ENCODE measurements at regions not wholly inside any gene's neighbourhood (a gene's known extent, or its start where the extent isn't known, plus 50 kb on each side); places are given as distances from the start of the nearest gene placed in this dataset.

- H3K4me1 ChIP-seq = peaks cover 15% of the 10 kb centered on the region
- no peaks in the 10 kb centered on the region for H3K27me3 ChIP-seq (ENCODE audit: low read depth)
- TF ChIP-seq CTCF (IDR thresholded peaks at IDR 0.05; ENCODE audit: borderline replicate concordance) = no peak
- H3K4me3 ChIP-seq = no peak overlapping the region
- H3K36me3 ChIP-seq = no peaks in the 10 kb centered on the region
- H3K9me3 ChIP-seq (replicated peaks) = no peaks in the 10 kb centered on the region
- intact Hi-C loops (cut with micrococcal nuclease) = no loop called here
- DNase-seq = no peak
- peak overlapping the region; percentile 30 for H3K27ac ChIP-seq (replicated peaks)
Measured at GRCh38 chr16:49130397-49130796, 151.2 kb downstream of the CBLN1 start.

GRCh38 chr16:49129935-49130334 lies 151.7 kb downstream of the CBLN1 start:
- no peak overlapping the region for H3K4me3 ChIP-seq
- no peaks in the 10 kb centered on the region for H3K9me3 ChIP-seq (replicated peaks)
- no peaks in the 10 kb centered on the region for H3K36me3 ChIP-seq
- no peak for TF ChIP-seq CTCF (IDR thresholded peaks at IDR 0.05; ENCODE audit: borderline replicate concordance)
- H3K27ac ChIP-seq (replicated peaks) = peak overlapping the region; percentile 30
- no peak for DNase-seq
- intact Hi-C loops (cut with micrococcal nuclease) = no loop called here
- no peaks in the 10 kb centered on the region for H3K27me3 ChIP-seq (ENCODE audit: low read depth)
- H3K4me1 ChIP-seq = peaks cover 15% of the 10 kb centered on the region

- Histone ChIP-seq H3K4me3 (no peak overlapping the region), H3K9me3 (replicated peaks) (no peaks in the 10 kb centered on the region), H3K36me3 (no peaks in the 10 kb centered on the region), H3K4me1 (peaks cover 15% of the 10 kb centered on the region), H3K27me3 (ENCODE audit: low read depth) (no peaks in the 10 kb centered on the region), H3K27ac (replicated peaks) (no peak overlapping the region)
- intact Hi-C loops (cut with micrococcal nuclease) = no loop called here
- no peak for TF ChIP-seq CTCF (IDR thresholded peaks at IDR 0.05; ENCODE audit: borderline replicate concordance)
- no peak for DNase-seq
Measured at GRCh38 chr16:49128740-49129139, 152.9 kb downstream of the CBLN1 start.

- no peak for TF ChIP-seq CTCF (IDR thresholded peaks at IDR 0.05; ENCODE audit: borderline replicate concordance)
- Histone ChIP-seq H3K27me3 (ENCODE audit: low read depth) (no peaks in the 10 kb centered on the region), H3K36me3 (no peaks in the 10 kb centered on the region), H3K4me1 (peaks cover 15% of the 10 kb centered on the region), H3K27ac (replicated peaks) (no peak overlapping the region), H3K9me3 (replicated peaks) (no peaks in the 10 kb centered on the region), H3K4me3 (no peak overlapping the region)
- DNase-seq = no peak
- intact Hi-C loops (cut with micrococcal nuclease) = no loop called here
Measured at GRCh38 chr16:49127103-49127502, 154.5 kb downstream of the CBLN1 start.

- Histone ChIP-seq H3K4me3 (no peak overlapping the region), H3K27me3 (ENCODE audit: low read depth) (no peaks in the 10 kb centered on the region), H3K27ac (replicated peaks) (no peak overlapping the region), H3K9me3 (replicated peaks) (no peaks in the 10 kb centered on the region), H3K4me1 (no peaks in the 10 kb centered on the region), H3K36me3 (no peaks in the 10 kb centered on the region)
- intact Hi-C loops (cut with micrococcal nuclease) = no loop called here
- no peak for DNase-seq
- no peak for TF ChIP-seq CTCF (IDR thresholded peaks at IDR 0.05; ENCODE audit: borderline replicate concordance)
Measured at GRCh38 chr16:49121636-49122035, 160.0 kb downstream of the CBLN1 start.

GRCh38 chr16:49120631-49121030 lies 161.0 kb downstream of the CBLN1 start:
- no peaks in the 10 kb centered on the region for H3K9me3 ChIP-seq (replicated peaks)
- H3K27me3 ChIP-seq (ENCODE audit: low read depth) = no peaks in the 10 kb centered on the region
- intact Hi-C loops (cut with micrococcal nuclease) = no loop called here
- H3K4me3 ChIP-seq = no peak overlapping the region
- H3K36me3 ChIP-seq = no peaks in the 10 kb centered on the region
- no peaks in the 10 kb centered on the region for H3K4me1 ChIP-seq
- TF ChIP-seq CTCF (IDR thresholded peaks at IDR 0.05; ENCODE audit: borderline replicate concordance) = no peak
- H3K27ac ChIP-seq (replicated peaks) = no peak overlapping the region
- no peak for DNase-seq

Data from left ventricle myocardium inferior (tissue), 1 donor.